NCI-H460 (cell line): ENCODE measurements at regions not wholly inside any gene's neighbourhood (a gene's known extent, or its start where the extent isn't known, plus 50 kb on each side); places are given as distances from the start of the nearest gene placed in this dataset.

Source experiments
- DNase-seq: peaks from one replicate; pipeline ENCODE4 v3.0.0-alpha.2; 2016; ENCODE audit warnings: low read depth; ENCODE audit errors: extremely low read depth

DNA sequence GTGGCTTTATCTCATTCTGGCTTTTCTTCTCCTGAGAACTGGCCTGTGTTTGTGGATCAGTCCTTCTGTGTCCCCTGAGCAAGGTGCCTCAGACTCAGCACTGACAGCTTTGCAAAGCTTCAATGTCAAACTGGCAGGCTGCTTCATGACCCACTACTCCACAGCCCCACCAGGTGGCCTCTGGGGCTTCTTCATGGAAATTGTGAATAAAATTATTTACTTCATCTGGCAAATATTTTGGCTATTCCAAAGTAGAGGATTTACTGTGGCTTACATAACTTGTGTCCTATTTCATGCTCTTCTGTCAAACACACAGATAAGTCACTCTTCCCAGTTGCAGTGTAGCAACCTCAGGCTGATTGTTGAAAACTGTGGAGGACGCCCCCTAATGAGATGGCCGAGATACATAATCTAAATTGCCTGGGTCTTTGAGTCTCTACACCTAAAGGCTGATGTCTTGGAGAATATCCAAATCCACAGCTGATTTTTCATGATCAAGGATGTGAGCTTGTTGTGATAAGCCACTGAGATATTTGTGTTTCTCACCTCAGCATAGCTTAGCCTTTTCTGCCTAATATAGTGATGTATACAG lies 721.9 kb upstream of the SLC10A2 start:
- DNase-seq = no peak

- DNase-seq = no peak
Measured at GRCh38 chr13:103772576-103772975, 706.4 kb upstream of the SLC10A2 start.

GRCh38 chr13:103762523-103762922 lies 696.3 kb upstream of the SLC10A2 start:
- DNase-seq = no peak

GRCh38 chr13:103759361-103759760 lies 693.1 kb upstream of the SLC10A2 start:
- DNase-seq = no peak

GRCh38 chr13:103758222-103758621 lies 692.0 kb upstream of the SLC10A2 start:
- no peak for DNase-seq

DNA sequence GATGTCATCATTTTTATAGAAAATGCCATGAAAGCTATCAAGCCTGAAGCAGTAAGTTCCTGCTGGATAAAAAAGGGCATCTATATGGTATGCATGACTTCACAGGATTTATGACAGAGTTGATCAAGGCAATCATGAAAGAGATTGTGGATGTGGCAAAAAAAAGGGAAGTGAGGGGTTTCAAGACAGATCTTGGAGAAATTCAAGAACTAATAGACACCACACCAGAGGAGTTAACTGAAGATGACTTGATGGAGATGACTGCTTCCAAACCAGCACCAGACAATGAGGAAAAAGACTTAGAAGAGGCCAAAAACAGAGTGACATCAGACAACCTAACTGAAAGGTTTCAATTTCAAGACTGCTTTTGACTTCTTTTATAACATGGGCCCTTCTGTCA lies 691.1 kb upstream of the SLC10A2 start:
- no peak for DNase-seq

- DNase-seq = no peak
Measured at GRCh38 chr13:103754783-103755182, 688.6 kb upstream of the SLC10A2 start.

- DNase-seq = no peak
Measured at GRCh38 chr13:103734837-103735236, 668.6 kb upstream of the SLC10A2 start.

- no peak for DNase-seq
Measured at GRCh38 chr13:103731959-103732358, 665.7 kb upstream of the SLC10A2 start.

DNA sequence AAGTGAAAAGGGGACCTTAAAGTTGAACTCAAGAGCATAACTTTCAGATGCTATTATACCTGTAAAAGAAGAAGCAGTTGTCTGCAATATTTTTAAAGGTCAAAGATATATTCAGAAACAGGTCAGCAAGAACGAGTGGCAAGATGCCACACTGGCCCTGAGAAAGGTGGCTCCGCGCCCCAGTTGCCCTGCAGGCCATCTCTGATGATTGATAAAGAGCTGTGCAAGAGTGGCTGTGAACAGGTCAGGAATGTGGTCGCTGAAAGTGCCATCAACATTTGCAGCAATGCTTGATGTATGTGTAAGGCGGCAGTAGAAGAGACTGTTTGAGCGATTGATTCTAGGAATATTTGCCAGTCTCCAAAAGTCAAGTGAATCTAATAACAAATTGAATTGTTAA lies 664.2 kb upstream of the SLC10A2 start:
- no peak for DNase-seq

DNA sequence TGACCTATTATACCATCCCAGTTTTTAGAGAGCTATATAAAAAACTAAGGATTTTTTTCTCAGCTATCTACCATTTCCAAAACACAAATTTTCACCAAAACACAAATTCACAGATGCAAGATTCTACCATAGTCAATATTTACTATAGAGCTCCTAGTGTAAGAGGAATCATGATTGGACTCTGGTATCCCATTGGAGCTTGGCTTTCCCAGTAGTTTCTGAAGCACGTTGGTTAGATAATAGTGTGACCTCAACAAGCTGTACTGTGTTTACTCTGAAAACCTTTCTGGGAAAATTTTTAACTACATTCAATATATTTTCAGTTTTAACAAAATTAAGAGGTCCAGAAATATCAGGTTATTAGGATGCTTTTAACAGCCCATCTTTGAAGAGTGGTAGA lies 660.6 kb upstream of the SLC10A2 start:
- no peak for DNase-seq

GRCh38 chr13:103716718-103717117 lies 650.5 kb upstream of the SLC10A2 start:
- DNase-seq = no peak

- DNase-seq = no peak
Measured at GRCh38 chr13:103715335-103715734, 649.1 kb upstream of the SLC10A2 start.

- no peak for DNase-seq
Measured at GRCh38 chr13:103703246-103703645, 637.0 kb upstream of the SLC10A2 start.

- no peak for DNase-seq
Measured at GRCh38 chr13:103698000-103698399, 631.8 kb upstream of the SLC10A2 start.

DNA sequence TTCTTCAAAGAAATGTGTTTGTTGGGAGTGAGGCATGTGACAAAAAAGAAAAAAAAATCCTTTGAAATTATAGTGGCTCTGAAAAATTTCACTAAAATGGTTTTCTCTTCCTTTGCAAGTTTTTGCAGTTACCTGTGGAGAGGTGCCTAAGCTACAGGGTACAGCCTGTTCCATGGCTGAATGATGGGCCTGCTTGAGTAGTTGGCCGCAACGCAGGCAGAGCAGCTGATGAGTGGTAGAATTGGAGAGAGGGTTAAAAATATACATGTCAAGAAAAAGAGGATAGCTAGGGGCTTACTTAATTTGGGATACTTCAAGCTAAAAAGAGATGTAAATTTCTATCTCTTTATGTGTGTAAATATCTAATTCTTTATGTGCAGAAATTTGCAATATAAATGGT lies 629.1 kb upstream of the SLC10A2 start:
- DNase-seq = no peak

DNA sequence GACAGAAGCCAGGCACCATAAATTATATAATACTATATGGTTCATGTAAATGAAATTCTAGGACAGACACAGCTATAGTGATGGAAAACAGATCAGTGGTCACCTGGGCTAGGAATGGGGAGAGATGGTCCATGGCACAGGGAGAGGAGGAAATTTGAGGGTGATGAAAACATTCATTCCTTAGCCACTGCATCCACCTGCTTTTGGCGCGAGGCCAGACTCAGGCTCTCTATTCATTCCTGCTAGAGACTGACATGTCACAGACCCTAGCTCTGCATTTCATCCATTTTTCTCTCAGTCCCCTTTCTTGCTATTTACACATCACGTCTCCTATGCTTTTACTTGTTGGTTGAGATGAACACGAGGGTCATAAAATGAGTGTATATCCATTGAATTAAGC lies 628.3 kb upstream of the SLC10A2 start:
- DNase-seq = no peak

- DNase-seq = no peak
Measured at GRCh38 chr13:103694033-103694432, 627.8 kb upstream of the SLC10A2 start.

DNA sequence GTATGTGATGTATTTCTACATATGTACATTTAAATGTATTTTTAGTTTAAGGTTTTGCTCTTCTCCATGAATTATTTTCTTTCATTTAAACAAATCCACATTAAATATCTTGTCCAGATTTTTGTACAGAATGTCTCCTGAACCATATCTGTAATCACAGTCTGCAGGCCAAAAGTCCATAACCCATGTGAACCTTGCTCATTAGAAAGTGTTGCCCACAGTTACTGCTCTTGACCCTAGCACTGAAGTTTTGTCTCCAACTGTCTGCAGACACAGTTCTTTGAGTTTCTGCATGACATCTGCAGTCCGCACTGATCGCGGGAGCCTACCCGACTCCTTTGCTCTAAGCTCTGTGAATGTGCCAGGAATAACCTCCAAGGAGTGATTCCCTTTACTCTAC lies 626.2 kb upstream of the SLC10A2 start:
- DNase-seq = no peak

- DNase-seq = no peak
Measured at GRCh38 chr13:103676329-103676728, 610.1 kb upstream of the SLC10A2 start.

- no peak for DNase-seq
Measured at GRCh38 chr13:103671547-103671946, 605.3 kb upstream of the SLC10A2 start.

- no peak for DNase-seq
Measured at GRCh38 chr13:103663996-103664395, 597.8 kb upstream of the SLC10A2 start.

- DNase-seq = no peak
Measured at GRCh38 chr13:103656311-103656710, 590.1 kb upstream of the SLC10A2 start.
